ENCODE measurements at regions not wholly inside any gene's neighbourhood (a gene's known extent, or its start where the extent isn't known, plus 50 kb on each side); places are given as distances from the start of the nearest gene placed in this dataset.

DNA sequence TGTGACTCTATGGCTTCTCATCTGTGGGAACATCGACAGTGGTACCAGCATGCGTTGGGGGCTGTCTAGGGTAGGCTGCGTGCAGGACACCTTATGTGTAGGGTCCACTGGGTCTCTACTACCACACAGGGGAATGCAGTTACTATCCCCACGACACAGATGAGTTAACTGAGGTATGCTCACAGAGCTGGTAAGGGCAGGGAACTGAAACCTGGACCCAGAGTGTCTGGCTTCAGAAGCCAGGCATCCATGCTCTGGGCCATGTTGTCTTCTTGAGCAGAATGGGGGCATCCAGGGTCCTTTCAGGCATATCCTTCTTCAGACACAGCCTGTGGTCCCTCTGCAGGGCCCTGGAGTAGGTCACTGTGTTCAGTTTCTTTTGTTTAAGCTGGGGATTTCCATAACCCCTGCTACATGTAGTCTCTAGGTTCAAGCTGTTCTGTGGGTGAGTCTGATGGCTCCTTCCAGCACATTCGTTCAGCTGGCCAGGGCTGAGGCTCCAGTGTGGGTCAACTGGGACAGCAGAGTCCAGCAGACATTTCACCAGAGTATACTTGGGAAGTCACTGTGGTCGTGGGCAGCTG is 148.8 kb downstream of the GADD45G start:
- Histone ChIP-seq H4K20me1 (ENCODE audit: low read depth, low read length) (no peaks in the 10 kb centered on the region), H3K79me2 (ENCODE audit: insufficient read depth, low read length) (no peaks in the 10 kb centered on the region), H3K4me3 (ENCODE audit: insufficient read depth, low read length, poor library complexity, severe bottlenecking) (no peak overlapping the region), H3K27me3 (ENCODE audit: low read length) (no peaks in the 10 kb centered on the region), H3K4me2 (ENCODE audit: low read depth, low read length, poor library complexity, severe bottlenecking) (no peak overlapping the region), H2AFZ (ENCODE audit: low read depth, low read length, severe bottlenecking) (no peak overlapping the region), H3F3A (ENCODE audit: insufficient read depth) (no peaks in the 10 kb centered on the region), H3K9ac (ENCODE audit: low read length) (no peak overlapping the region), H3K27ac (ENCODE audit: low read depth, low read length) (no peak overlapping the region), H3K36me3 (ENCODE audit: low read length) (no peaks in the 10 kb centered on the region), H3K9me3 (ENCODE audit: insufficient read depth, low read length) (no peaks in the 10 kb centered on the region), H3K9me2 (replicated peaks; ENCODE audit: insufficient read depth, low read length) (no peaks in the 10 kb centered on the region)
- no peak for TF ChIP-seq EZH2phosphoT487 (conservative IDR thresholded peaks at IDR 0.05; ENCODE audit: low read length)
- TF ChIP-seq, protein P1, sequence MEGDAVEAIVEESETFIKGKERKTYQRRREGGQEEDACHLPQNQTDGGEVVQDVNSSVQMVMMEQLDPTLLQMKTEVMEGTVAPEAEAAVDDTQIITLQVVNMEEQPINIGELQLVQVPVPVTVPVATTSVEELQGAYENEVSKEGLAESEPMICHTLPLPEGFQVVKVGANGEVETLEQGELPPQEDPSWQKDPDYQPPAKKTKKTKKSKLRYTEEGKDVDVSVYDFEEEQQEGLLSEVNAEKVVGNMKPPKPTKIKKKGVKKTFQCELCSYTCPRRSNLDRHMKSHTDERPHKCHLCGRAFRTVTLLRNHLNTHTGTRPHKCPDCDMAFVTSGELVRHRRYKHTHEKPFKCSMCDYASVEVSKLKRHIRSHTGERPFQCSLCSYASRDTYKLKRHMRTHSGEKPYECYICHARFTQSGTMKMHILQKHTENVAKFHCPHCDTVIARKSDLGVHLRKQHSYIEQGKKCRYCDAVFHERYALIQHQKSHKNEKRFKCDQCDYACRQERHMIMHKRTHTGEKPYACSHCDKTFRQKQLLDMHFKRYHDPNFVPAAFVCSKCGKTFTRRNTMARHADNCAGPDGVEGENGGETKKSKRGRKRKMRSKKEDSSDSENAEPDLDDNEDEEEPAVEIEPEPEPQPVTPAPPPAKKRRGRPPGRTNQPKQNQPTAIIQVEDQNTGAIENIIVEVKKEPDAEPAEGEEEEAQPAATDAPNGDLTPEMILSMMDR (IDR thresholded peaks at IDR 0.05; ENCODE audit: insufficient read depth, low read length, poor library complexity, severe bottlenecking), result no peak

DNA sequence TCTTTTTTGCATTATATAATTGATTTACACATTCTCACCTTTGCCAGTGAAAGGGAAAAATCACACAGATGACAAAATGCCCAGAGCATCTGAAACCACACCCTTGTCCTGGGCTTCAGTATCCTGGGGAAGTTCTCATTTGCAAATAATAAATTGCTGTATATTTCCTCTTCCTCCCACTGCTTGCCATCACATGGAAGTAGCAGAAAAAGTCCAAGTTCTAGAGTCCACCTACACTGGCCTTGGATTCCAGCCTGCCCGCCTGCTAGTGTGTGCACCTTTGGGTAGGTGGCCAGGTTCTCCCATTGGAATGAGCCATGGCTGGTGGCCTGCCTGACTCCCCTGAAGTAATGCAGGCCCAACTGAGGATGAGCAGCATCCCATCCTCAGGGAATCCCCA is 149.4 kb downstream of the GADD45G start:
- no peaks in the 10 kb centered on the region for H3F3A ChIP-seq (ENCODE audit: insufficient read depth)
- no peaks in the 10 kb centered on the region for H3K9me2 ChIP-seq (replicated peaks; ENCODE audit: insufficient read depth, low read length)
- H3K27me3 ChIP-seq (ENCODE audit: low read length), result no peaks in the 10 kb centered on the region
- H3K36me3 ChIP-seq (ENCODE audit: low read length), result no peaks in the 10 kb centered on the region
- no peak overlapping the region for H3K4me3 ChIP-seq (ENCODE audit: insufficient read depth, low read length, poor library complexity, severe bottlenecking)
- no peaks in the 10 kb centered on the region for H3K9me3 ChIP-seq (ENCODE audit: insufficient read depth, low read length)
- H2AFZ ChIP-seq (ENCODE audit: low read depth, low read length, severe bottlenecking), result no peak overlapping the region
- H4K20me1 ChIP-seq (ENCODE audit: low read depth, low read length), result no peaks in the 10 kb centered on the region
- H3K4me2 ChIP-seq (ENCODE audit: low read depth, low read length, poor library complexity, severe bottlenecking), result no peak overlapping the region
- no peak overlapping the region for H3K27ac ChIP-seq (ENCODE audit: low read depth, low read length)
- no peak for TF ChIP-seq EZH2phosphoT487 (conservative IDR thresholded peaks at IDR 0.05; ENCODE audit: low read length)
- TF ChIP-seq, protein P1 (IDR thresholded peaks at IDR 0.05; ENCODE audit: insufficient read depth, low read length, poor library complexity, severe bottlenecking), result no peak
- H3K79me2 ChIP-seq (ENCODE audit: insufficient read depth, low read length), result no peaks in the 10 kb centered on the region
- H3K9ac ChIP-seq (ENCODE audit: low read length), result no peak overlapping the region

DNA sequence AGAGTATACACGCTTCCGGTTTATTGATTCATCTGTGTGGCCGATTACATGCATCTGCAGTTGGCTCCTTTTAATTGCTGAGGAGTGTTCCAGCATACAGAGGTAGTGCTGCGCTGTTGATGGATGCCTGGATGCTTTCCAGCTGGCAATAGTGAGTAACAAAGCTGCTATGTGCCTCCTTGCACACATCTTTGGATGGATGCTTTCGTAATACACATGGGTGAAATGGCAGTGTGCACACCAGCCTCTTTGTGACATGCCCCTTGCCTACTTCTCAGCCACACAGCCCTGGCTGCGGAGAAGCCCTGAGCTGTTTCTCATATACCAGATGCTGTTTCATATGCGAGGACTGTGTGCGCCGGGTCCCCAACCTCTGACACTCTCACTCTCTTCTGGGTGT is 151.0 kb downstream of the GADD45G start:
- H4K20me1 ChIP-seq (ENCODE audit: low read depth, low read length), result no peaks in the 10 kb centered on the region
- H3K9me2 ChIP-seq (replicated peaks; ENCODE audit: insufficient read depth, low read length), result no peaks in the 10 kb centered on the region
- no peak overlapping the region for H3K4me2 ChIP-seq (ENCODE audit: low read depth, low read length, poor library complexity, severe bottlenecking)
- H3K4me3 ChIP-seq (ENCODE audit: insufficient read depth, low read length, poor library complexity, severe bottlenecking), result no peak overlapping the region
- no peaks in the 10 kb centered on the region for H3K27me3 ChIP-seq (ENCODE audit: low read length)
- no peaks in the 10 kb centered on the region for H3K36me3 ChIP-seq (ENCODE audit: low read length)
- no peaks in the 10 kb centered on the region for H3K9me3 ChIP-seq (ENCODE audit: insufficient read depth, low read length)
- no peak overlapping the region for H3K27ac ChIP-seq (ENCODE audit: low read depth, low read length)
- H3K9ac ChIP-seq (ENCODE audit: low read length), result no peak overlapping the region
- no peaks in the 10 kb centered on the region for H3F3A ChIP-seq (ENCODE audit: insufficient read depth)
- TF ChIP-seq, protein P1 (IDR thresholded peaks at IDR 0.05; ENCODE audit: insufficient read depth, low read length, poor library complexity, severe bottlenecking), result no peak
- TF ChIP-seq EZH2phosphoT487 (conservative IDR thresholded peaks at IDR 0.05; ENCODE audit: low read length), result no peak
- H3K79me2 ChIP-seq (ENCODE audit: insufficient read depth, low read length), result no peaks in the 10 kb centered on the region
- no peak overlapping the region for H2AFZ ChIP-seq (ENCODE audit: low read depth, low read length, severe bottlenecking)

Data from SU-DHL-6 (cell line).